Smooth muscle cell (in vitro differentiated cells): ENCODE measurements at regions not wholly inside any gene's neighbourhood (a gene's known extent, or its start where the extent isn't known, plus 50 kb on each side); places are given as distances from the start of the nearest gene placed in this dataset.
A peak's percentile ranks its signal among the peaks of the same experiment; 100 is the strongest.

Experiments
- DNase-seq: peaks from one replicate; lab custom pipeline; 2025; ENCODE audit not compliant: unreplicated experiment; lab: John Stamatoyannopoulos, UW
- H2AFZ ChIP-seq: fragments of 200-600 bp; sonication (generic); 2 replicates; pipeline ENCODE4 v1.6.0; 2016; ENCODE audit warnings: antibody characterized with exemption, low read depth, mild to moderate bottlenecking
- H3F3A ChIP-seq: fragments of 200-600 bp; sonication (generic); 2 replicates; pipeline ENCODE4 v1.6.0; 2017; ENCODE audit warnings: antibody characterized with exemption, low read depth
- H3K27ac ChIP-seq: fragments of 200-600 bp; sonication (generic); 2 replicates; pipeline ENCODE4 v1.5.1; 2016; ENCODE audit warnings: low read depth, mild to moderate bottlenecking
- H3K27me3 ChIP-seq: fragments of 200-600 bp; sonication (generic); 2 replicates; pipeline ENCODE4 v1.6.1; 2016; ENCODE audit warnings: low read depth, mild to moderate bottlenecking
- H3K36me3 ChIP-seq: fragments of 200-600 bp; sonication (generic); 2 replicates; pipeline ENCODE4 v1.5.1; 2016; ENCODE audit warnings: low read depth
- H3K4me1 ChIP-seq: fragments of 200-600 bp; sonication (generic); 2 replicates; pipeline ENCODE4 v1.5.1; 2016; ENCODE audit warnings: low read depth
- H3K4me2 ChIP-seq: fragments of 200-600 bp; sonication (generic); 2 replicates; pipeline ENCODE4 v1.6.0; 2016; ENCODE audit warnings: mild to moderate bottlenecking
- H3K4me3 ChIP-seq: fragments of 200-600 bp; sonication (generic); 2 replicates; pipeline ENCODE4 v1.5.1; 2016; ENCODE audit warnings: mild to moderate bottlenecking
- H3K79me2 ChIP-seq: fragments of 200-600 bp; sonication (generic); 2 replicates; pipeline ENCODE4 v1.6.0; 2016; ENCODE audit warnings: low read depth, mild to moderate bottlenecking
- H3K9ac ChIP-seq: fragments of 200-600 bp; sonication (generic); 2 replicates; pipeline ENCODE4 v1.6.0; 2016; ENCODE audit warnings: low read depth
- H3K9me3 ChIP-seq: fragments of 200-600 bp; sonication (generic); replicated peaks from 2 replicates; pipeline ENCODE4 v1.5.1; 2016; ENCODE audit warnings: low read depth
- H4K20me1 ChIP-seq: fragments of 200-600 bp; sonication (generic); 2 replicates; pipeline ENCODE4 v1.6.0; 2016; ENCODE audit warnings: low read depth
- WGBS: methylation state at CpG from one replicate; pipeline ENCODE4 v1.1.7; 2016; ENCODE audit warnings: low lambda C conversion rate; 5-methylcytosine and 5-hydroxymethylcytosine counted together
- TF ChIP-seq, protein P1 (sequence below): fragments of 200-600 bp; sonication (generic); IDR thresholded peaks from 2 replicates; pipeline ENCODE4 v1.5.1; 2017; ENCODE audit warnings: borderline replicate concordance, mild to moderate bottlenecking, antibody characterized with exemption; ENCODE audit not compliant: insufficient read depth, poor library complexity, severe bottlenecking

DNA sequence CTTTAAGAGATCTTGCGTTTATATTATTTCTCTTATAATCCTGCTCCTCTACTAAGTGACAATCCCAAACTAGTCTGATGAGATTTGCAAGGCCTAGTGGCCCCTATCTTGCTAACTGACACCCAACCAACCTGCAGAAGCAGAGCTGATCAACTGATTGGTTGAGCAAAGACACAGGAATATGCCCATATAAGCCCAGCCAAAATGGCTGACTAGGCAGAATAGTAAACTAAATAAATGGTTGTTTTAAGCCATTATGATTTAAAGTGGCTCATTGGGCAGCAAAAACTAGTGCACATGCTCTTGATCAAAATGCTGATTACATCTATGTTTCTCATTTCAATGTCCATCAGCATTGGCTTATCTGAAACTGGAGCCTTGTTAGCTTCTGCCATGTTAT, 238.0 kb upstream of the PDE4D start:
- TF ChIP-seq, protein P1, sequence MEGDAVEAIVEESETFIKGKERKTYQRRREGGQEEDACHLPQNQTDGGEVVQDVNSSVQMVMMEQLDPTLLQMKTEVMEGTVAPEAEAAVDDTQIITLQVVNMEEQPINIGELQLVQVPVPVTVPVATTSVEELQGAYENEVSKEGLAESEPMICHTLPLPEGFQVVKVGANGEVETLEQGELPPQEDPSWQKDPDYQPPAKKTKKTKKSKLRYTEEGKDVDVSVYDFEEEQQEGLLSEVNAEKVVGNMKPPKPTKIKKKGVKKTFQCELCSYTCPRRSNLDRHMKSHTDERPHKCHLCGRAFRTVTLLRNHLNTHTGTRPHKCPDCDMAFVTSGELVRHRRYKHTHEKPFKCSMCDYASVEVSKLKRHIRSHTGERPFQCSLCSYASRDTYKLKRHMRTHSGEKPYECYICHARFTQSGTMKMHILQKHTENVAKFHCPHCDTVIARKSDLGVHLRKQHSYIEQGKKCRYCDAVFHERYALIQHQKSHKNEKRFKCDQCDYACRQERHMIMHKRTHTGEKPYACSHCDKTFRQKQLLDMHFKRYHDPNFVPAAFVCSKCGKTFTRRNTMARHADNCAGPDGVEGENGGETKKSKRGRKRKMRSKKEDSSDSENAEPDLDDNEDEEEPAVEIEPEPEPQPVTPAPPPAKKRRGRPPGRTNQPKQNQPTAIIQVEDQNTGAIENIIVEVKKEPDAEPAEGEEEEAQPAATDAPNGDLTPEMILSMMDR: no peak
- H2AFZ ChIP-seq: no peak overlapping the region
- 100% methylated on average over 1 of the region's 1 CpG for WGBS

GRCh38 chr5:60125636-60126035, 232.1 kb upstream of the PDE4D start:
- H3K4me1 ChIP-seq: no peaks in the 10 kb centered on the region
- H2AFZ ChIP-seq: no peak overlapping the region
- H3K36me3 ChIP-seq: no peaks in the 10 kb centered on the region
- no peak overlapping the region for H3K27ac ChIP-seq
- no peaks in the 10 kb centered on the region for H3K79me2 ChIP-seq
- WGBS: 83% methylated on average over 2 of the region's 2 CpGs
- no peaks in the 10 kb centered on the region for H3K27me3 ChIP-seq
- H4K20me1 ChIP-seq: no peaks in the 10 kb centered on the region
- no peak overlapping the region for H3K9ac ChIP-seq
- H3F3A ChIP-seq: no peaks in the 10 kb centered on the region
- TF ChIP-seq, protein P1: no peak
- H3K4me3 ChIP-seq: no peak overlapping the region
- no peak overlapping the region for H3K4me2 ChIP-seq
- no peak for DNase-seq
- H3K9me3 ChIP-seq: no peaks in the 10 kb centered on the region

More for the DNA sequence above, 238.0 kb upstream of the PDE4D start:
- no peaks in the 10 kb centered on the region for H3K79me2 ChIP-seq
- no peak overlapping the region for H3K9ac ChIP-seq
- no peak overlapping the region for H3K4me2 ChIP-seq
- H4K20me1 ChIP-seq: no peaks in the 10 kb centered on the region
- no peak overlapping the region for H3K4me3 ChIP-seq
- DNase-seq: no peak
- H3K27ac ChIP-seq: no peak overlapping the region
- H3K36me3 ChIP-seq: no peaks in the 10 kb centered on the region
- H3K4me1 ChIP-seq: no peaks in the 10 kb centered on the region
- H3K9me3 ChIP-seq: no peaks in the 10 kb centered on the region
- no peaks in the 10 kb centered on the region for H3K27me3 ChIP-seq
- no peaks in the 10 kb centered on the region for H3F3A ChIP-seq

GRCh38 chr5:60102961-60103693, 209.6 kb upstream of the PDE4D start:
- Histone ChIP-seq H3K36me3 (no peaks in the 10 kb centered on the region), H3F3A (no peaks in the 10 kb centered on the region), H3K9me3 (no peaks in the 10 kb centered on the region), H2AFZ (no peak overlapping the region), H4K20me1 (no peaks in the 10 kb centered on the region), H3K27ac (peak overlapping the region; percentile 40), H3K79me2 (no peaks in the 10 kb centered on the region), H3K4me2 (no peak overlapping the region), H3K4me1 (no peaks in the 10 kb centered on the region), H3K4me3 (no peak overlapping the region), H3K9ac (no peak overlapping the region), H3K27me3 (no peaks in the 10 kb centered on the region)
- TF ChIP-seq, protein P1: no peak
- 82% methylated on average over 4 of the region's 4 CpGs for WGBS
- DNase-seq: no peak

DNA sequence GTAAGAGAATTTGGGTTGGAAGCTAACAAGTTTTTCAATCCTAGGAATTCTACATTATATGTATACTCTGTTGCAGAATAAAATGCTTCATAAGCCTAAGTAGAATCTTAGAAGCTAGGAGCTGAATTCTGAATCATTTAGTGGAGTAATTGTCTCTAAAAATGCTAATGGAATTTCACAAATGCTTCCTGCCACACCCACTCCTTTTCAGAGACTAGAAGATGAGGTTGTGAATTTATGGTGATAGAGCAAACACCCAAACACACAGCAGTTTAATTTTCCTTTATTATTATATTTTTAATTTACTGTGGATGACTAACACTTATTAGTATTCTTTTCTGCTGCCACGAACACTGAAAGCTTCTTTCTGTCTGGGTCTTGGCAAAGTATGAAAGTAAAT, 208.0 kb upstream of the PDE4D start:
- Histone ChIP-seq H3K4me3 (no peak overlapping the region), H3K4me2 (no peak overlapping the region), H3K36me3 (no peaks in the 10 kb centered on the region), H3K27ac (no peak overlapping the region), H3K27me3 (no peaks in the 10 kb centered on the region), H2AFZ (no peak overlapping the region), H3F3A (no peaks in the 10 kb centered on the region), H3K79me2 (no peaks in the 10 kb centered on the region), H3K4me1 (no peaks in the 10 kb centered on the region), H4K20me1 (no peaks in the 10 kb centered on the region), H3K9ac (no peak overlapping the region), H3K9me3 (no peaks in the 10 kb centered on the region)
- TF ChIP-seq, protein P1: no peak
- DNase-seq: no peak
- 81% methylated on average over 1 of the region's 1 CpG for WGBS
